Endodermal cell (in vitro differentiated cells): ENCODE measurements at regions not wholly inside any gene's neighbourhood (a gene's known extent, or its start where the extent isn't known, plus 50 kb on each side); places are given as distances from the start of the nearest gene placed in this dataset.

Experiments used
- DNase-seq: peaks from one replicate; pipeline ENCODE4 v3.0.0-alpha.2; 2017
- H3K27ac ChIP-seq: 2 replicates; pipeline ENCODE4 v1.5.1; 2013; ENCODE audit warnings: mild to moderate bottlenecking, low read depth, low read length, moderate library complexity
- H3K27me3 ChIP-seq: 2 replicates; pipeline ENCODE4 v1.6.1; 2013; ENCODE audit warnings: mild to moderate bottlenecking, low read length, moderate library complexity; ENCODE audit not compliant: insufficient read depth, control insufficient read depth, poor library complexity, severe bottlenecking
- H3K36me3 ChIP-seq: 2 replicates; pipeline ENCODE4 v1.7.0; 2013; ENCODE audit warnings: mild to moderate bottlenecking, low read length, moderate library complexity; ENCODE audit not compliant: control insufficient read depth, insufficient read depth
- H3K4me1 ChIP-seq: one replicate; pipeline ENCODE4 v1.7.0; 2013; ENCODE audit warnings: low read length; ENCODE audit not compliant: control insufficient read depth, insufficient read depth
- H3K4me3 ChIP-seq: 2 replicates; pipeline ENCODE4 v1.5.1; 2013; ENCODE audit warnings: mild to moderate bottlenecking, low read length, moderate library complexity
- H3K9ac ChIP-seq: 2 replicates; pipeline ENCODE4 v1.6.1; 2013; ENCODE audit warnings: mild to moderate bottlenecking, low read length, moderate library complexity; ENCODE audit not compliant: poor library complexity, severe bottlenecking; ENCODE audit errors: extremely low read depth
- H3K9me3 ChIP-seq: 2 replicates; pipeline ENCODE4 v1.6.1; 2013; ENCODE audit warnings: mild to moderate bottlenecking, low read length, moderate library complexity; ENCODE audit not compliant: control insufficient read depth
- H3K27ac Mint-ChIP-seq: 2 replicates; pipeline ENCODE4 v1.8.0; 2020; ENCODE audit warnings: mixed read lengths
- H3K27me3 Mint-ChIP-seq: 2 replicates; pipeline ENCODE4 v1.8.0; 2021; ENCODE audit warnings: mild to moderate bottlenecking, mixed read lengths; ENCODE audit not compliant: insufficient read depth
- H3K36me3 Mint-ChIP-seq: 2 replicates; pipeline ENCODE4 v1.8.0; 2020; ENCODE audit warnings: low read depth, mixed read lengths
- H3K4me1 Mint-ChIP-seq: 2 replicates; pipeline ENCODE4 v1.8.0; 2020; ENCODE audit warnings: mixed read lengths
- H3K4me3 Mint-ChIP-seq: 2 replicates; pipeline ENCODE4 v1.8.0; 2020; ENCODE audit warnings: mild to moderate bottlenecking, moderate library complexity, mixed read lengths
- H3K9me3 Mint-ChIP-seq: 2 replicates; pipeline ENCODE4 v1.8.0; 2020; ENCODE audit warnings: mild to moderate bottlenecking, mixed read lengths
- CTCF ChIP-seq: fragments of 200-600 bp; sonication (generic); conservative IDR thresholded peaks from 2 replicates; pipeline ENCODE4 v1.5.0; 2021; ENCODE audit warnings: antibody characterized with exemption, mild to moderate bottlenecking
- WGBS, 2 experiments: methylation state at CpG; one replicate each; pipeline versions ENCODE4 v1.1.5 to v1.1.7; 2013; ENCODE audit warnings: missing lambda C conversion rate in 2 of 2, mixed read lengths in 1 of 2; ENCODE audit not compliant: insufficient coverage in 1 of 2, insufficient read length in 1 of 2; 5-methylcytosine and 5-hydroxymethylcytosine counted together

- Histone ChIP-seq H3K4me1 (no peaks in the 10 kb centered on the region), H3K9me3 (no peaks in the 10 kb centered on the region), H3K4me3 (no peak overlapping the region), H3K27me3 (no peaks in the 10 kb centered on the region), H3K27ac (no peak overlapping the region), H3K36me3 (no peaks in the 10 kb centered on the region), H3K9ac (no peak overlapping the region)
- Mint-ChIP-seq H3K36me3 (no peaks in the 10 kb centered on the region), H3K27ac (no peak overlapping the region), H3K4me3 (no peak overlapping the region), H3K4me1 (no peaks in the 10 kb centered on the region), H3K27me3 (no peaks in the 10 kb centered on the region), H3K9me3 (no peaks in the 10 kb centered on the region)
- WGBS, 2 experiments: 77 to 100% methylated on average over 2 to 4 of the region's 4 CpGs
- TF ChIP-seq CTCF: no peak
- DNase-seq: no peak
Observed at GRCh38 chr7:81618396-81619014, 151.3 kb downstream of the HGF start.

GRCh38 chr7:81616951-81617350, 152.9 kb downstream of the HGF start:
- H3K4me3 ChIP-seq: no peak overlapping the region
- no peaks in the 10 kb centered on the region for H3K4me1 ChIP-seq
- H3K27ac ChIP-seq: no peak overlapping the region
- Mint-ChIP-seq H3K27ac (no peak overlapping the region), H3K9me3 (no peaks in the 10 kb centered on the region), H3K36me3 (no peaks in the 10 kb centered on the region), H3K27me3 (no peaks in the 10 kb centered on the region), H3K4me3 (no peak overlapping the region), H3K4me1 (no peaks in the 10 kb centered on the region)
- H3K9ac ChIP-seq: no peak overlapping the region
- no peaks in the 10 kb centered on the region for H3K27me3 ChIP-seq
- 80 to 91% methylated on average over 1 to 3 of the region's 3 CpGs for WGBS, 2 experiments
- H3K9me3 ChIP-seq: no peaks in the 10 kb centered on the region
- H3K36me3 ChIP-seq: no peaks in the 10 kb centered on the region
- TF ChIP-seq CTCF: peak; percentile 13
- no peak for DNase-seq

- H3K4me3 ChIP-seq: no peak overlapping the region
- DNase-seq: no peak
Observed at GRCh38 chr7:81611805-81612204, 158.0 kb downstream of the HGF start.

More at GRCh38 chr7:81611805-81612204, 158.0 kb downstream of the HGF start:
- Mint-ChIP-seq H3K27ac (no peak overlapping the region), H3K4me1 (no peaks in the 10 kb centered on the region), H3K36me3 (no peaks in the 10 kb centered on the region), H3K27me3 (no peaks in the 10 kb centered on the region), H3K4me3 (no peak overlapping the region), H3K9me3 (no peaks in the 10 kb centered on the region)
- Histone ChIP-seq H3K36me3 (no peaks in the 10 kb centered on the region), H3K9me3 (no peaks in the 10 kb centered on the region), H3K27ac (no peak overlapping the region), H3K4me1 (no peaks in the 10 kb centered on the region), H3K9ac (no peak overlapping the region), H3K27me3 (no peaks in the 10 kb centered on the region)
- WGBS, 2 experiments: 94 to 100% methylated on average over 1 of the region's 1 CpG
- no peak for TF ChIP-seq CTCF
